Stomach (tissue), 8 donors: ENCODE measurements at regions not wholly inside any gene's neighbourhood (a gene's known extent, or its start where the extent isn't known, plus 50 kb on each side); places are given as distances from the start of the nearest gene placed in this dataset.

Experiments
- DNase-seq, 2 donors: peaks; one replicate each; pipeline versions ENCODE4 v3.0.0 to v3.0.0-alpha.2; 2013 to 2019
- H3K27ac ChIP-seq, 5 donors: fragments of 200-600 bp in 4 of 5; sonication (generic) in 4 of 5; one replicate each; pipeline ENCODE4 v1.5.1; 2013 to 2019; ENCODE audit warnings: mild to moderate bottlenecking in 1 of 5, moderate library complexity in 1 of 5
- H3K27me3 ChIP-seq, 3 donors: fragments of 200-600 bp; sonication (generic); one replicate each; pipeline ENCODE4 v1.5.1; 2017 to 2019; ENCODE audit warnings: mixed run types in 1 of 3
- H3K36me3 ChIP-seq, 4 donors: fragments of 200-600 bp; sonication (generic); 1 replicate in 3 of 4; 2 replicates in 1 of 4; pipeline ENCODE4 v1.5.1; 2016 to 2019
- H3K4me1 ChIP-seq, 4 donors: fragments of 200-600 bp; sonication (generic); one replicate each; pipeline ENCODE4 v1.5.1; 2016 to 2019
- H3K4me3 ChIP-seq, 4 donors: fragments of 200-600 bp; sonication (generic) in 3 of 4; one replicate each; pipeline ENCODE4 v1.5.1; 2016 to 2019; ENCODE audit warnings: mild to moderate bottlenecking in 1 of 4
- H3K9me3 ChIP-seq, 4 donors: fragments of 200-600 bp; sonication (generic); one replicate each; pipeline ENCODE4 v1.5.1; 2016 to 2019
- CTCF ChIP-seq, 7 experiments: fragments of 450-650 bp in 4 of 7; fragments of 200-600 bp in 3 of 7; sonication (generic) in 3 of 7; IDR thresholded peaks; one replicate each; pipeline ENCODE4 v1.5.1; 2016 to 2019; ENCODE audit warnings: antibody characterized with exemption in 7 of 7, control low read depth in 2 of 7, mild to moderate bottlenecking in 1 of 7
- EP300 ChIP-seq: sonication (generic); formaldehyde crosslinking; IDR thresholded peaks from one replicate; pipeline ENCODE4 v1.6.1; 2017; ENCODE audit warnings: antibody characterized with exemption
- POLR2A ChIP-seq, 4 donors: fragments of 450-650 bp; IDR thresholded peaks; one replicate each; pipeline ENCODE4 v1.6.1; 2016; ENCODE audit warnings: antibody characterized with exemption in 4 of 4, control low read depth in 2 of 4, mild to moderate bottlenecking in 1 of 4, moderate library complexity in 1 of 4
- POLR2AphosphoS5 ChIP-seq, 3 donors: sonication (generic); formaldehyde crosslinking; IDR thresholded peaks; one replicate each; pipeline ENCODE4 v1.6.1; 2016; ENCODE audit warnings: antibody characterized with exemption in 3 of 3
- WGBS, 5 donors: extraction: QIAGEN DNeasy Blood & Tissue Kit in 3 of 5; methylation state at CpG; one replicate each; pipeline versions ENCODE4 v1.1.5 to v1.1.7; 2013 to 2018; 5-methylcytosine and 5-hydroxymethylcytosine counted together
- intact Hi-C: fragments of 100-400 bp; cut with DNase I; formaldehyde crosslinking; loops from one replicate; pipeline ENCODE4 v1.15.1; 2023; ENCODE audit warnings: low total_unique reads
- donor health status: healthy with polysubstance abuse.
- donor health status: Bipolar disorder and iron deficiency.
- donor health status: healthy.

DNA sequence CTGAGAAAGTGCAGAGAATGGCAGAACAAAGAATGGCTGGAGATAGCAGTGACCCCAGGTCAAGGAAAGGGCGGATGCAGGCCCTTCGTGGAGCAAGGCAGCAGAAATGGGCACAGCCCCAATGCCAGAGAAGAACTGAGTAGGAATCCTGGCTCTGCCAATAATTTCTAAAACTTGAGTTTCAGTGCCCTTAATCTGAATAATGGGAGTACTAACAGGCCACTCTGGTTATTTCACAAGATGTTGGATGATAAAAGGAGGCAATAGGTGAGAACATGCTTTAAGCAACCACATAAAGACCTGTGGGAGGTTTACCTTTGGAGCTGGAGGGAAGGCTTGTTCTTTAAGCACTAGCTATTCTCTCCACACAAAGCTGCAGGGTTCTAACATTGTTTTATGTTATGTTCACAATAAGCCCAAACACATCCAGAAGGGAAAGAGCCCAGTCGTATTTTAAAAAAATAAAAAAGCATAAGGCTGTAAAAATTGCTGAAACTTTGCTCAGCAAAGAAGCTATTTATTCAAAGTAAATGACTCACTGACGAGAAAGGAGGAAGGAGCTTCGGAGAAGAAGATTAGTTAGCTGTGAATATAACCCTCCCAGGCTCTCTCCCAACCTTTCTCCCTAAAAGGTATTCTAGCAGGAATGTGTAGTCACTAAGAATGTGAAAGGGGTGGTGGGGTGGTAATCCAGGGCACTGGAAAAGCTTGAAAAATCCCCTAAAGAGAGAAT lies 470.2 kb downstream of the TXNL1 start:
- no peaks in the 10 kb centered on the region for H3K27me3 ChIP-seq
- peak overlapping the region; percentile 52 to 82 (median 81) for H3K27ac ChIP-seq
- H3K4me1 ChIP-seq = peaks cover 5 to 31% (median 21%) of the 10 kb centered on the region in 4 donors
- H3K9me3 ChIP-seq = no peaks in the 10 kb centered on the region
- intact Hi-C loops = no loop called here
- TF ChIP-seq EP300 (no peak), CTCF (IDR thresholded peaks at IDR 0.05) (no peak), POLR2AphosphoS5 (IDR thresholded peaks at IDR 0.05) (no peak), POLR2A (IDR thresholded peaks at IDR 0.05) (no peak)
- no peak overlapping the region for H3K4me3 ChIP-seq
- 24 to 31% (median 26%) methylated on average over 5 of the region's 5 CpGs for WGBS, 5 donors
- peak in 1 of 2 donors; percentile 49 for DNase-seq
- no peaks in the 10 kb centered on the region for H3K36me3 ChIP-seq

DNA sequence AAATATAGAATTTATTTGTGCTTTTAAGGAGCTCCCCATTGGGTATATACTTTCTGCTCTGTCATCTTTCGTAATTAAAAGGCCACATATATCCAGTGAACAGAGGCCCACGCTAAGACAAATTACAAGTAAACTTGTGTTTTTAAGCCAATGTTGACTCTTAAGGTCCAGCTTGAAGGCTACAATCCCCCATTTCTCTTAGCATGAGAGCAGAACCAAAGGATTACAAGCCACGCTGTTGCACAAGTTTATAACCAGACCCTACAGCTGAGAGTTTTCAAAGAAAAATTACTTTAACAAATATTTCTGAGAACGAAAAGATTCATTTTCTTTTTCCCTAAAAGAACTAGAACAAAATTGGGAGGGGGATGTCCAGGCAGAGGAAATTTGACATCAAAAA lies 471.0 kb downstream of the TXNL1 start:
- TF ChIP-seq POLR2AphosphoS5 (IDR thresholded peaks at IDR 0.05) (no peak), POLR2A (IDR thresholded peaks at IDR 0.05) (no peak), CTCF (IDR thresholded peaks at IDR 0.05) (no peak), EP300 (no peak)
- H3K9me3 ChIP-seq = no peaks in the 10 kb centered on the region
- no peaks in the 10 kb centered on the region for H3K27me3 ChIP-seq
- peaks cover 5 to 40% (median 28%) of the 10 kb centered on the region in 4 donors for H3K4me1 ChIP-seq
- intact Hi-C loops = no loop called here
- no peaks in the 10 kb centered on the region for H3K36me3 ChIP-seq
- WGBS, 5 donors = 61 to 82% (median 79%) methylated on average over 4 of the region's 4 CpGs
- no peak overlapping the region for H3K4me3 ChIP-seq
- H3K27ac ChIP-seq = peak overlapping the region in 4 of 5 donors; percentile 48 to 81 (median 76)
- DNase-seq = peak in 1 of 2 donors; percentile 34

GRCh38 chr18:56166914-56167313 lies 471.5 kb downstream of the TXNL1 start:
- no peak for DNase-seq
- Histone ChIP-seq H3K36me3 (no peaks in the 10 kb centered on the region), H3K27ac (peak overlapping the region in 3 of 5 donors; percentile 70 to 81 (median 81)), H3K9me3 (no peaks in the 10 kb centered on the region), H3K4me1 (peaks cover 8 to 44% (median 31%) of the 10 kb centered on the region in 4 donors), H3K4me3 (no peak overlapping the region), H3K27me3 (no peaks in the 10 kb centered on the region)
- intact Hi-C loops = no loop called here
- TF ChIP-seq POLR2AphosphoS5 (IDR thresholded peaks at IDR 0.05) (no peak), EP300 (no peak), POLR2A (IDR thresholded peaks at IDR 0.05) (no peak), CTCF (IDR thresholded peaks at IDR 0.05) (no peak)

DNA sequence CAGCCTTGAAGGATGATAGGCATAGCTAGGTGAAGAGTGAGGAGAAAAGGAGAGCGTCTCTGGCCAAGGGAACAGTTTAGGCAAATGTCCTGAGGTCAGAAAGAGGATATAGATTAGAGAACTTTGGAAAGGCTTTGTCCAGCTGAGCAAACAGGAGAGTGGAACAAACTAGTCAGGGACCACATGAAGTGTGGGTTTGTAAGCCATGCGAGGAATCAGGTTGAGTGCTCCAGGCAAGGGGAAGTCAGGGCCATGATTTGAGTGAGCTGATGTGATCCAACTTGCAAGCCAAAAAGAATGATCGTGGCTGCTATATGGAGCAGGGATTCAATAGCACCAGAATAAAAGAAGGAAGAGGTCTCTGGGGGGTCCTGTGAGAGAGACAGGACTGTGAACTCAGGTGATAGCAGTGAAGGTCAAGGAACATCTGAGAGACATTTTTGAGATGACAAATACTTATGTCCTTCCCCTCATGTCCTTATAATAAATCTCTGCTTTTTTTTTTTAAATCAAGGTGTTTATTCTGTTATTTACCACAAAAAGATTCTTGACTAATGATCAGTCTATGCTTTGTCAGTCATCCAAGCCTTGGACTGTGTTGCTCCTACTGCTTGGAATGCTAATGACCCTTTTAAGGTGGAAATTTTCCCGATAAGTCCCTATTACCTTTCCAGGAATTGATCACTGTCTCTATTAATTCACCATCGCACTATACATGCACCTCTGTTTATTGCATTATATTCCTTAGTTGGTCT lies 472.6 kb downstream of the TXNL1 start:
- no peak for DNase-seq
- Histone ChIP-seq H3K27ac (no peak overlapping the region), H3K9me3 (no peaks in the 10 kb centered on the region), H3K36me3 (no peaks in the 10 kb centered on the region), H3K4me3 (no peak overlapping the region), H3K27me3 (no peaks in the 10 kb centered on the region), H3K4me1 (peaks cover 14 to 54% (median 39%) of the 10 kb centered on the region in 4 donors)
- TF ChIP-seq EP300 = no peak
- TF ChIP-seq POLR2A (IDR thresholded peaks at IDR 0.05) = no peak
- TF ChIP-seq POLR2AphosphoS5 (IDR thresholded peaks at IDR 0.05) = no peak
- TF ChIP-seq CTCF (IDR thresholded peaks at IDR 0.05) = no peak
- 75 to 82% (median 81%) methylated on average over 5 of the region's 5 CpGs for WGBS, 5 donors
- intact Hi-C loops = no loop called here
